ENCODE measurements at regions not wholly inside any gene's neighbourhood (a gene's known extent, or its start where the extent isn't known, plus 50 kb on each side); places are given as distances from the start of the nearest gene placed in this dataset.

DNA sequence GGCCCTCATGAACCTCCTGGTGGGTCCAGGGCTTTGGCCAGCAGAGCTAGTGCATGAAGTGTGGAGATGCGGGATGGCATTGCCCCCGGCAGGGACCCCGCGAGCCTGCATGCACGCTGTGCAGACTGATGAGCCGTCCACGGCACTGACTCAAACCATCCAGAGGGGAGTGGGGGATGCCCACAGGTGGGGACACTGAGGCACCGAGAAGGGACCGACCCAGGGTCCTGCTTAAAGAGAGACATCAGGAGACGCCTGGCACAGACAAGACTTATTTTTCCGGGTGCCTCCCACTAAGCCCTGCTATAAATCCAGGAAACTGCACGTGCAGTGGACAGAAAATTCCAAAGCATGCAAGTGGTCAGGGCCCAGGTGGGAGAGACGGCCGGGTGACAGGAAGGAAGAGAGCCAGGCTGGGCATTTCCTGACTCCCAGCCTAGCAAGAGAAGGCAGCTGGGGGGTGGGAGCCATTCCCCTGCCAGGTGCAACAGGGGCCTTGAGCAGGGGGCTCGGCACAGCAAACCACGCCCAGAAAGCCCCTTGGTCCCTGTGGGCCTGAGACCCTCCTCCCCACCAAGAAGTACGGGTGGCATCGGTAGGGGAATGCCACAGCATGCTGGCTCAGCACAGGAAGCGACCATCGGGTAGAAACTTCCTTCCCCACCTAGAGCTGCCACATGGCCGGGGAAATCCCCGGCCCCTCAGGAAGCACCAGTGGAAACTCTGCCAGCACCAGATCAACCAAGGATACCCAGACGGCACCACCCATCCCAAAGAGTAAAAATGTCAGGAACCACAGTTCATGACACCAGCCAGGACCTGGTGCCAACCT, 91.5 kb downstream of the FOXL3 start:
- in situ Hi-C loops (cut with HindIII; ENCODE audit: low sequenced_read_pairs), result no loop called here

- in situ Hi-C loops (cut with HindIII; ENCODE audit: low sequenced_read_pairs), result no loop called here
These were observed 92.1 kb downstream of the FOXL3 start for GRCh38 chr7:382043-382400.

GRCh38 chr7:386385-386784, 96.4 kb downstream of the FOXL3 start:
- in situ Hi-C loops (cut with HindIII; ENCODE audit: low sequenced_read_pairs), result no loop called here

- in situ Hi-C loops (cut with HindIII; ENCODE audit: low sequenced_read_pairs), result no loop called here
These were observed 97.4 kb downstream of the FOXL3 start for GRCh38 chr7:387132-388022.

DNA sequence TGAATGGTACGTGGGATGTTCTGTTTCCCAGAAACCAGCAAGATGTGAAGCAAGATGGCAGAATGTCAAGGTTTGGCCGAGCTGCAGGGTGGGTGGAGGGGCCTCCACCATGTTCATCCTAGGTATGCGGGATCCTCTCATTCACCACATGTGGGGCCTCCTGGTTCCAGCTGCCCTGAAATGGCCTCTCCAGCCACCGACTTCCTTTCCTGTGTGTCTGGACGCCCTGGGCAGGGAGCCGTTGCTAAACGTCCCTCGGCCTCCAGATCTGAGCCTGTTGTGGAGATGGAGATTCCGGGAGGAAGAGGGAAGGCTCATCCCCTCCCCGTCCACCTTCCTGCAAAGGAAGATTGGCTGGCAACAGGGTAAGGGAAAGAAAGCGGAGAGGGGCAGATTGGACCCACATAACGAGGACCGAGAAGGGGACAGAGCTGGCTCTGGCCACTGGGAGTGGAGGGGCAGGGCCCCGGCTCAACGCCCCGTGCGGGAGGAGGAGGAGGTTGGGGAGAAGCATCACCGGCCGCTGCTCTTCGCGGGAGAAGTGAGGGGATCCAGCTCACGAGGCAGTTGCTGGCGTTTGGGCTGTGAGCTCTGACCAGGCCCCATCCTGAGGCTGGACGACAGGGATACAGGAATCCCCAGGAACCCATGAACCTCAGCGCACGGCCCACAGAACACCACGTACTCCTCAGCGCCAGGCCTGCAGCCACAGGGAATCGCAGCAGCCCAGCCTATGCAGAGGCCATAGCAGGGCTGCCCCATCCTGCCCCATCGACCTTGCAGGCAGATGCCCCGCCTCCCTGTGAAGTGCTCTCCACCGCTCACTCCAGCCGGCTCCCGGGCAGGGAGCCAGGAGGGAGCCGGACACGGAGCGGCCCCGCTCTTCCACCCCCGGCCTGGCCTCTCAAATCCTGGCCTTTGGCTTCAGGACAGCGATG, 98.3 kb downstream of the FOXL3 start:
- in situ Hi-C loops (cut with HindIII; ENCODE audit: low sequenced_read_pairs), result no loop called here

DNA sequence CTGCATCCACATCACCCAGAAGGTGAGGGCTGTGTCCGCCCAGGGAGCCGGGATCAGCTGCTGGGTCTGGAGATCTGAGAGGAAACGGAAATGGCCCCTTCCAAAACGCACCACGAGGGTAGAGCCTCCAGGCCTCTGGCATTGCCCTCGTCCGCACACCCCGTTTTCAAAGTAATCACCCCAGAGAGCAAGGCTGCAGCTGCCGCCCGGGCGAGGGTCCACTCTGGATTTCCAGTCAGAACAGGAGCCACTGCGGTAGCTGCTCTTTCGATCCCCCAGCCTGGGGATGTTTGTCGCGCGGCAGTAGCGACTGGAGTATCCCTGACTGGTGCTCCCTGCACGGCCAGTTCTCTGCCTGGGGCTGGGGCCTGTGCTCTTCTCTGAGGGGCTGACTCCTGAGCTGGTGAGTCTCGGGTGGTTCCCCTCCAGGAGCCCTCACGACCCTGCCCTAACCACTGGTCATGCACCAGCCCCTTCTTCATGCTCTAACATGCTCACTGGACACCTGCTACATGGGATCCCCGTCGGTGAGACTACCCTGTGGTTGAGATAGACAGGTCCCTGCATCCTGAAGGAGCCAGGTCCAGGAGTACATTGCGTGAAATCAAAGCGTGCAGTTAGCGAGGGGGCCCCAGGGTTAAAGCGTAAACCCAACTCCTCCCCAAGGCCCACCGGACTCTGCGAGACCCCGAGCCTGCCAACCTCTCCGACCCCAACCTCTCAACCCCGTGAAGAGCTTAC, 99.2 kb downstream of the FOXL3 start:
- in situ Hi-C loops (cut with HindIII; ENCODE audit: low sequenced_read_pairs), result no loop called here

- in situ Hi-C loops (cut with HindIII; ENCODE audit: low sequenced_read_pairs), result no loop called here
These were observed 100.1 kb downstream of the FOXL3 start for GRCh38 chr7:389911-390601.

- in situ Hi-C loops (cut with HindIII; ENCODE audit: low sequenced_read_pairs), result no loop called here
These were observed 100.9 kb downstream of the FOXL3 start for GRCh38 chr7:390761-391410.

- in situ Hi-C loops (cut with HindIII; ENCODE audit: low sequenced_read_pairs), result no loop called here
These were observed 101.5 kb downstream of the FOXL3 start for GRCh38 chr7:391411-391951.

- in situ Hi-C loops (cut with HindIII; ENCODE audit: low sequenced_read_pairs), result no loop called here
These were observed 102.1 kb downstream of the FOXL3 start for GRCh38 chr7:391961-392524.

DNA sequence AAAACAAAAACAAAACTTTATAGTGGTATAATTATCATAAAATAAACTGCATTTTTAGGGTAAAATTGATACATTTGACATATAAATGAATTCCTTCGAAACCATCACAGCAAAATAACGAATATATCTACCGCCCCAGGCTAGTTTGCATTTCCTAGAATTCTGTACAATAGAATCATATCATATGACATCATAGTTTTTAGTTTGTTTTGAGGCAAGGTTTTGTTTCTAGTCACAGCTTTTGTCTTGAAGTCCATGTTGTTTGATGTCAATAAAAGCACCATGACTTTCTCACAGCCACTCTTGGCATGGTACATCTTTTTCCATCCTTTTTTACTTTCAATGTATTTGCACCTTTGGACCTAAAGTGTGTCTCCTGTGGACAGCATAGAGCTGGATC, 102.9 kb downstream of the FOXL3 start:
- in situ Hi-C loops (cut with HindIII; ENCODE audit: low sequenced_read_pairs), result no loop called here

- in situ Hi-C loops (cut with HindIII; ENCODE audit: low sequenced_read_pairs), result loop anchor here (5.0 kb wide), 2 partner anchors 58 to 97 kb away; no protein-coding TSS in a partner anchor
These were observed 105.7 kb downstream of the FOXL3 start for GRCh38 chr7:395643-396042.

DNA sequence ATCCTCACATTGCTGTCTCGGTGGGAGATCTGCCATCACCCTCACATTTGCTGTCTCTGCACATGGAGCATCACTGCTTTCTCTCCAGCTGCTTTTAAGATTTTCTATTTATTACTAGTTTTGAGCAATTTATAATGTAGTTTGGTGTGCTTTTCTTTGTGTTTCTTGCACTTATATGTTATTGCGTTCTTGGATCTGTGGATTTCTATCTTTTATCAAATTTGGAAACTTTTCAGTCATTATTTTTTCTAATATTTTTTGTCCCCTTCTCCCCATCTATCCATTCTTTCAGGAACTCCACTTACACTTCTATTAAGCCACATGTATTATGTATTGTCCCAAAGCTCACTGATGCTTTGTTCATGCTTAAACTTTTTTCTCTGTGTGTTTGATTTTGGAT, 108.9 kb downstream of the FOXL3 start:
- in situ Hi-C loops (cut with HindIII; ENCODE audit: low sequenced_read_pairs), result loop anchor here (5.0 kb wide), 2 partner anchors 62 to 93 kb away; no protein-coding TSS in a partner anchor

DNA sequence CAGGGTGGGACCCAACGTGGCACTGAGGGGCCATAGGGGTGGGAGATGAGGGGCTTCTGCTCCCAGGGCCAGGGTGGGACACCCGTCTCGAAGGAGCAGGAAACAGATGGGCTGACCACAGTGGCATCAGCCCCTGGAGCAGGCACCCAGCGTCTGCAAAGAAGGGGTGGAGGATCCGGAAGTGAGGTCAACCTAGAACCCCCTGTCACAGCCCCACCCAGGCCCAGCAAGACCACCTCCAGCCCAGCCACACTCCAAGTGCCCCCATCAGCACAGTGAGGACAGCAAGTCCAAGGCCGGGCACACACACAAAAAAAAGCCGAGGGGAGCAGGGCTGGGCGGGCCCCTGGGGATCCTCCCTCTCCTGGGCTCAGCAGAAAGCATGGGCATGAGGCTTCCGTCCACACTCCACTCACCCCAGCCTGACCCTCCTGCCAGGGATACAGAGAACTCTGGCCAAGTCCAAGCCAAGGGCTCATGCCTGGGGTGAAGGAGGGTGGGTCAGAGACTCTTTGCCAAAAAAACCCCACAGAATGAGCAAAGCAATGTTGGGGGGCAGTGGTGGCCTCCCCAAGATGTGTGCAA, 111.0 kb downstream of the FOXL3 start:
- in situ Hi-C loops (cut with HindIII; ENCODE audit: low sequenced_read_pairs), result no loop called here

DNA sequence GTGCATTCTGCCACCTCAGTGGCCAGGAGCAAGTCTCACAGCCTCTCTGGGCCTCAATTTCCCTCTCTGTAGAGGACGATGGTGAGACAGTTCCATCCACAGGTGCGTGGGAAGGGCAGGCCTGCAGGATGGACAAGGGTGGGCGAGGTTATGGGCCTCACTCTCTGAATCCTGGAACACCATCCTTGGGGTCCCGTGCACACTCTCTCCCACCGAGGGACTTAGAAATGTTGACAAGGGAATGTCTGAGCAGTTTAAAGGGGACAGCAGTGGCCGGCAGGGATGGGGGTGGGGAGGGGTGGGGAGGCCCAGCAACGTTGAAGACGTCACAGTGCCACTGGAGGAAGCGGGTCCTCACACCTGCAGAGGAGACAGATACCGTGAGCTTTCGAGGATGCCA, 111.5 kb downstream of the FOXL3 start:
- in situ Hi-C loops (cut with HindIII; ENCODE audit: low sequenced_read_pairs), result no loop called here

DNA sequence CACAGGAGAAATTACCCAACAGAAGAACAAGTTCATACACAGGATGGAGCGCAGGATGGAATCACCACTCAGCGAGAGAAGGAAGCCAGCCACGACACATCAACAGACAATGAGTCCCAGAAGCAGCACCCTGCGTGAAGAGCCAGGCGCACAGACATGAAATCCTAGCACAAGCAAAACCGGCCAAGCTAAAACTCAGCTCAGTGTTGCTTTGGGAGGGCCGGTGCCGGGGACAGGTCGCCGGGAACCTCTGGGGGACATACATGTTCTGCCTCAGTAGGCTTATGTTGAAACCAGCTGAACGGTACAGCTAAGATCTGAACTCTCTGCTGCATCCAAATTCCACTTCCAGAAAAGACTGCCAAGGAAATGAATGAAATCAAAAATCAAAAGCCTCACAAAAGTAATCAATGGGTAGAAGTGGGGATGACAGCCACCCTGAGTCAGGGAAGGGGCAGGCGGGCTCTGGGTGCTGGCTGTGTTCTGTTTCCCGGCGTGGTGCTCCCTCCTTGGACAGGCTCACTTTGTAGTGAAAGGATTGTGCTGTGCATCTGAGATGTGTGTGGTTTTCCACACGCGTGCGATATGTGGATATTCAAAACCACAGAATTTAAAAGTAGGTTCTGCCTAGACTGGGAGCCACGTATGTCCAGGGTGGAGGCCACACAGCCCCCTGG, 114.7 kb downstream of the PDGFA start:
- in situ Hi-C loops (cut with HindIII; ENCODE audit: low sequenced_read_pairs), result no loop called here

DNA sequence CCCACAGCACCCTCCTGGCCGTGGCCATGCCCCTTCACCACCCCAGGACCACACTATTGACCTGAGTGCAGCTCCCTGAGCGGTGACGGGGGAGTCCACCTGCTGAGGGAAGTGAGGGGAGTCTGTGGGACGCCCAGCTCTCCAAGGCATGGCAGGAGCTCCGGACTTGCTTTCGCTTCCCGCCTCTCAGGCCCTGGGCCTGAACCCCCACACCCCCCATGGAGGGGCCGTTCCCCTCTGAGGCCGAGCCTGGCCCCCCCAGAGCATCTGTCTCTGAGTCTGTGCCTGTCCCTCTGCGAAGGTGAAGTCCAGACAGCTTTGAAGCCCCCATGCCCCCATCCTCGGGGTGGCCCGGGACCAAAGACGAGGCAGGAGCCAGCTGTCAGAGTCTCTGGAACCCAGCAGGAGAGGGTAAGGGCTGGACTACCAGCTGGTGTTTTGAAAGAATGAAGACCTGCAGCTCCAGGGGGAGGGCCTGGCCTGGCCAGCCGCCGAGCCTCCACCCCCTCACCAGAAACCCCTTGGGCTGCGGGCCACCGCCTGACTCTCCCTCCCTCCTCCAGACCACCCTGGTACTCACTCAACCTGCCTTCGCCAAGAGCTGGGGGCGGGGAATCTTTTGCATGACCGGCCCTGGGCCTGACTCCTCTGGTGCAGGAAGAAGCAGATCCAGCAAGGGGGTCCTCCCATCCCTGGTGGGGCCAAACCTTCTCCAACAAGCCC, 114.0 kb downstream of the PDGFA start:
- in situ Hi-C loops (cut with HindIII; ENCODE audit: low sequenced_read_pairs), result no loop called here
